AG08395 (cell line): ENCODE measurements at regions not wholly inside any gene's neighbourhood (a gene's known extent, or its start where the extent isn't known, plus 50 kb on each side); places are given as distances from the start of the nearest gene placed in this dataset.

ENCODE experiments used
- DNase-seq: peaks from one replicate; pipeline ENCODE4 v3.0.0; 2012; ENCODE audit warnings: mixed read lengths, low spot score

DNA sequence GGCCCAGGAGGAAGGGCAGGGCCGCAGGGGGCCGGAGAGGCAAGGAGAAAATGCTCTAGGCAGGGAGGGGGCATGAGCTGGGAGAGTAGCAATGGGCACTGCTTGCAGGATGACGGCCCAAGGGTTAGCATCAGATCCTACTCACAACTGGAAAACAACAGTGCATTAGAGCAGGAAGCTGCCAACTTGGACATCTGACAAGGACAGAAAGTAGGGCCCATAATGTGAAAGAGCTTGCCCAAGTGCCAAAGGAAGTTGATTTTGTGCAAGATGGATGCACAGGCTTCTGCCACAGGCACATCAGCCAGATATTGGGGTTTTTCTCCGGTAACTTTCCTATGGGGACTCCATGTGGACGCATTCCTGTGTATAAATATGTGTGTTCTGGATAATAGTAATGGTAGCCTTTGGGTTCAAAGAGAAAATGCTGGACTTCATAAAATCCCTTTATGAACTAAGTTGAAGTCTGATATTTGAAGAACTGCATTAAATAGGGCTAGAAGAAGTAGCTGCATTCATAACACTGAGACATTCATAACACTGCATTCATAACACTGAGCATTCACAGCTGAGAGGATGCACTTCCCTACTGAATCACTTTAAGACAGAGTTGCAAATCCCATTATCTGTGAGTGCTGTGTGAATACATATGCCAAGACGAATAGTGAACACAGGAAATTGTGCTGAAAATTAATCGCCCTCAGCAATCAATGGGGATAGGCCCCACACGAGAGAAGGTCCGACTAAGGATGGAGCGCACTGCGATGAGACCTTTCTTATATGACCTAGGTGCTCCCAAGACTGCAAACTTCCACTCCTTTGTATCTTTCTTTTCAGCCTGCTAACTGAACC lies 235.6 kb upstream of the PRDM1 start:
- DNase-seq = no peak

DNA sequence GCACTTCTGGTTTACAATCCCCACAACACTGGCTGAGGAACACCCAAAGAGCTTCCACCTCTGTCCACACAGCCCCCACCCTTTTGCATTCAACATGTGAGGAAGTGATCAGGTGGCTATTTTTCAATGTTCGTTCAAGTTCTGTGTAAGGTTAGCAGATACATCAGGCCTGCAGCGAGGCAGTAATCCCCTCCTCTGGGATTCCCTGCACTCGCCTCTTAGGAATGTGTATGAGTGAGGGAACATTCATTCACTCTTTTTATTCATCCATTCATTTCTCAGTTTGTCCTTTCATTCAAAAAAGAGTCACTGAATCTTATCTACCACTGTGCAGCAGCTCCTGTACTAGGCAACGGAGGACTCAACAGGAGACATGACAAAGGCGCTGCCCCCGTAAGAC lies 236.4 kb upstream of the PRDM1 start:
- DNase-seq = peak; percentile 35

DNA sequence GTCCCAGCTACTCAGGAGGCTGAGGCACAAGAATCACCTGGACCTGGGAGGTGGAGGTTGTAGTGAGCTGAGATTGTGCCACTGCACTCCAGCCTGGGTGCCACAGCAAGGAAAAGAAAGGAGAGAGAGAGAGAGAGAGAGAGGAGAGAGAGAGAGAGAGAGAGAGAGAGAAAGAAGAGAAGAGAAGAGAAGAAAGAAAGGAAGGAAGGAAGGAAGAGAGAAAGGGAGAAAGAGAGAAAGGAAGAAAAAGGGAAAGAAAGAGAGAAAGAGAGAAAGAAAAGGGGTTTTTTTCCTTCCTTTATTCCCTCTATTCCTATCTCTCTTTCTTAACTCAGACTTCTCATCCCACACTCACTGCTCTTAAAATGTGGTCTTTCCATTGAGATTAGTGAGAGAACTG lies 238.7 kb upstream of the PRDM1 start:
- DNase-seq = no peak

DNA sequence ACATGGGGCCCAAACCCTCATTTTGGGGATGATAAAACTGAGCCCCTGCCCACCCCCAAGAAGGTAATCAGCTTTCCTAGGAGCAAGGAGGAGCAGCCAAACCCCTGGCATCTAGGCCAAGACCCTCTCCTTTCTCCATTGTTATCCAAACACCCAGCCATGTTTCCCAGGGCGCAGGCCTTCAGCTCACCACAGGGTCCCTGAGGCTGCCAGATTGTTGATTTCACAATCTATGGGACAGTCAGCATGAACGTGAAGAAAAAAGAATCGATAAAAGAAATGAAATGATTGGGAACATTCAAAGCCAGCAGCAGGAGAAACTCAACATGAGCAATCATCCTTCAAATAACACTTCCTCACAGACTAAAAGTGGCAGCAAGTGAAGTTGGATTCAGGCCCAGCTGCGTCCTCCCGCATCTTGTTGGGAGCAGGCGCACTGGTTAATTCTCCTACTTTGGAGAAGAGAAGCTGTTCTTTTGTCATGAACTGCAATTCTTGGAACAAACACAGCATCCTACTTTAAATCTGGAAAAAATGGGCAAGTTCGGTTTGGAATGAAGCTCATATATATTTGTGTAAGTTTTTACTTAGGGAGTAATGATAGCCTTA lies 241.8 kb upstream of the PRDM1 start:
- DNase-seq = peak; percentile 30

DNA sequence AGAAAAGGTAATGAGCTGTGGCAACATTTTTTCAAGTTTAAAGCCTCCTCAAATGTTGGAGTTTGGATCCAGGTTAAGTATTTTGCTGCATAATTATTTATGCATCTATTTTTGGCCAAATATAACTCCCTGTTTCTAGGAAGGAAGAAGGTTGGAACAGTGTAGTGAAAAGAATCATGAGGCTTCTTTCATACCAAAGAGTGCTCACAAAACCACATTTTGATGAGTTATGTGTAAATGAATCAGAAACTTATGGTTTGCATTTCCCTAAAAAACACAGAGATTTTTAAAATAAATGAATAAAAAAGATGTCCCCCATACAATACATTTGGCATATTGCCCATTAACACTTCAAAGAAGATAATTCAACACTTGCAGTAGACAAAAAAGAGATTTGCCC lies 246.9 kb upstream of the PRDM1 start:
- peak; percentile 16 for DNase-seq

DNA sequence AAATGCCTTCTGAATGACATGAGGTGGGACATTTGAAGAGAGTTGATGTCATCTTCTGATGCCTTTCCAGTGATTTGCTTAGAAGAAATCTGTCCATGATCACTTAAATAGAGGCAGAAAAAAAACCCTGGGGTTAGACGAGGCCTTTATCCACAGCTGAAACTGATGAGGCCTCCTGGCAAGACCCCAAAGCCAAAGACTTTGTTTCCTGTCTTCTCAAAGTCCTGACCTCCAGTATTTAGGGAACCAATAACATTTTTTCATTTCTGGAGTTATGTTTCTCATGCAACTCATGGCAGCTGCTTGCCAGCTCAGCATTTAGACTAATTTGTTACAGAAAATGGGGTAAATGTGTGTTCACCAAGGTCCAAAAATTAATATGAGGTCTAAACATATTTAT lies 248.0 kb upstream of the PRDM1 start:
- peak; percentile 58 for DNase-seq

DNA sequence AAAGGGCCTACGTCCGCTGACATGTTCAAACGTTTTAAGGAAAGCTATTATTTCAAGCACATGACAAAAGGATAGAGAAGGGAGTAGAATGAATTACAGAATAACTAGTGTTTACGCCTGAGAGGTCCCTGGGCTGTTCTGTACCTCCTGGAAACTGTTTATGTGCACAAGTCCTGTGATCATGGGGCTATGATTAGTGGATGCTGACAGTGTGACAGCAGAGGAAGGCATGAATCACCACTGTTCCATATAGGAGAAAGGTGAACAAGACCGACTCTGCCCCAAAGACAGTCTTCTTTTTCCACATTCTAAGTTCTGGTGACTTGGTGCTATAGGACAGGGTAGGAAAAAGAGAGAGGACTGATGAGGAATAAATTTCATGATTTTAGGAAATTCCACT lies 249.2 kb upstream of the PRDM1 start:
- DNase-seq = no peak

DNA sequence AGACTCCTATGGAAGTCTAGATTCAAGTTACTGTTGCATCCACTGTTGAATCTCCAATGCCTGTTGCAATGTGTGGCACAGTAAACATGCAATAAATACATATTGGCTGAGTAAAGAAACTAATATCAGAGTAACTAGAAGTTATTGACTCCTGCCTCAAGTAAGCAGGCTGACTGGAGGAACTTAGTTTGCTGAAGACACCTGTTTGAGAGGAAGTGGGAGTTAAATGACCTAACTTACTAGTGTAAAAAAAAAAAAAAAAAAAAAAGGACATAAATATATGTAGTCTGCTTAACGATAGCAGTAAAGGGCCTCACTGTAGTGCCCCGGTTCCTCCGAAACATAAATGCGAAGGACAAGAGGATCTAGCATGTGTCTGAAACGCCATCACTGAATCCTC lies 249.8 kb upstream of the PRDM1 start:
- DNase-seq = no peak

DNA sequence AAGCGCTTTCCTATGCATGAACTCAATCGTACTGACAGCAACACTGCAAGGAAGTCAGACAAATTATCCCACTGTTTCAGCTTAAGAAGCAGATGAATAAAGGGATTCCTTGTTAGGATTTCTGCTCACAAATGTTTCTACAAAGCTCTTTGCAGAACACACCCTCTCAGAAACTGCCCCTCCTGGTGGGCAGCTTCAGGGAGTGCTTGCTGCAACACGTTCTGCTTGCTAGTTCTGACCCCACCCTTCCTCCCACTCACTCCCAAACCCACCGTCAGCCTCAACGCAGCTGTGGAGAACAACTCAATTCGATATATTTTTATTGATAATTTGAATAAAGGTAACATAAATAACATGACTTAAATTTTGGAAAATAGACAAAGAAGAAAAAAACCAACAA lies 250.8 kb upstream of the PRDM1 start:
- no peak for DNase-seq

DNA sequence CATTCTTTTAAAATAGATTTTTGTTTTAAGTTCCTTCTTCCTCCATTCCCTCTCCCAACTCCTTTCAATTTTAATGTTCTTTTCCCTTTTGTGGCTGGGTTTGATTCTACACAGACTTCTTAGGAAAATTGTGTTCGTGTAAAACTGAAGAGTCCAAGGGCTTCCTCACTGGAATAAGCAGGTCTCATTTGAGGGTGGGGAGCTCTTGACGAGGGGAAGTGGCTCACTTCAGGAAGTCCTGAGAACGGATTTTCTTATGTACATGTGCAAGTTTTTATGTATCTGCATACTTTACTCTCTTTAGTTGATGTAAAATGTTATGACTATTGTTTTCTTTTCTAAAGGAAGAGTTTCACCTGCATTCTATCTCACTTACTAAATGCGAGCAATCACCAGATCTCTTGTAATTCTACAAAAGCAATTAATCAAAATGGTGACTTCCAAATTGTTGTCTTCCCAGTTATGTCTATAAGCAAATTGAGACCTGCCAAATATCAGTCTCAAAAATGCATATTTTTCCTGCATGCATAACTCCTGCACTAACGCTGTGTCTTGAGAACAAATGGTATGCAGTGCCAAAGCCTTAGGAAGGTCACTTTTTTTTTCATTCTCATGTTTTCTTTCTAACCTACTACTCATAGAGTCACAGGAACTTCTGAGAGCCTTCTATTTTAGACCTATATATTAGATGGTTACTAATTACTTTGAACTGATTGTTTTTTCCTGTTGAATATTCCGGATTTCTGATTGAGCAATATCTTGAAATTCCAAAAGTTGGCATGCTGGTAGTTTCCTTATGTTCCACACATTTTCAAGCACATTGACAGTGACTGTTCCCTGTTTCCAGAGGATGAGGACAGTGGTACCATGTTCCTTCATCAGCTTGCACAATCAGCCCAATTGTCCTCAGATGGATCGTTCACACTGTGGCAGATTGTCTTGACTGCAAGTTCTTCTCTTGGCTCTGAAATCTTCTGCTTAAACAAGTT lies 251.9 kb upstream of the PRDM1 start:
- no peak for DNase-seq

DNA sequence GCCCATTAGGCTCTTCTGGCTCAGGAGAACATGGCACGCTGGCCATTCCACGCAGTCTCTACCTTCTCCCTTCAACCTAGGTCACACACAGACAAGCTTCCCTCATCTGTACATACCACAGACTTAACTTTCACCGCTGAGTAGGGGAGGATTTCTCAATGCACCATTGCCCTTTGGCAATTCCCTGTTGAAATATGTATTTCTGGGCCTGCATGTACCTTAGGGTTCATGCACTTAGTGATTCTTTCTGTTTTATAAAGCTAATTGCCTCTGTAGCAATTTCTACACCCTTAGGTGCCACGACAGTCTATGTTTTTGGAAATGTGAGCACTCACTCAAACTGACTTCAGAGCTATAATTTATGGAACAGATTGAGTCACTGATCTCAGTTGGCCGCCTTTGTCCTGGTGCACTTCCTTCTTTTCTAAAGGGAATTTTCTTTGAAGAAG lies 253.8 kb upstream of the PRDM1 start:
- DNase-seq = no peak

DNA sequence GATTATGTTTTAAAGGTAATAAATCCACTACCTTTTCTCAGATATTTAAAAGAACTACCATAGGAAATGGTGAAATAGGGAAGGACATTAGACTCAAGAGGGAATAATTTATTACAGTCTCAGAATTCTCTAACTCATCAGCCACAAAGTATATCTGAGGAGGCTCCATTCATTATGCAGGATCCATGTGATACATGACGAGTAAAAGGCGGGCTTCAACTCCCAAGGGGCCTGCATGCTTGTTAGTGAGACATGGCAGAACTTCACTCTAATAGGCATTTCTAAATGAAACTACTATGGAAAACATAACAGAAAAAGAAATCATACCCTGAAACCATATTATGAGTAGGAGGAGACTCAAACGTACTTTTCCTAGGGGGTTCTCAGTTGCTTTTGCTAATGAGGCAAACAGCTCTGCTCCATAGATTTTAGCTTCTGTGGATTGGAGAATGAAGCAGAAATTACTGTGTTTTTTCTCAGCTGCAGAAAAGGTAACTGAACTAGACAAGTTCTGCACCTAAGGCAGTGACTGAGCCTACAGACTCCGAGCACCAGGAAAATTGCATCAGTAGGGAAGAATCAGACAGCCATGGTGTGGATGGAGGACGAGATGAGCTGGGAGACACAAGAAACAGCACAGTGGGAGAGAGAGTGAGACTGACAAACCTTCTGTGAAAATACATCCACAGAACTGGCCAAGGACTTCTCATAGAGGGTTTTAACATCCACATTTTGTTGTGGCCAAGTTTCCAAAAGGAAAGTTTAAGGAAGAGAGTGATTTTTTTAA lies 254.6 kb upstream of the PRDM1 start:
- no peak for DNase-seq

DNA sequence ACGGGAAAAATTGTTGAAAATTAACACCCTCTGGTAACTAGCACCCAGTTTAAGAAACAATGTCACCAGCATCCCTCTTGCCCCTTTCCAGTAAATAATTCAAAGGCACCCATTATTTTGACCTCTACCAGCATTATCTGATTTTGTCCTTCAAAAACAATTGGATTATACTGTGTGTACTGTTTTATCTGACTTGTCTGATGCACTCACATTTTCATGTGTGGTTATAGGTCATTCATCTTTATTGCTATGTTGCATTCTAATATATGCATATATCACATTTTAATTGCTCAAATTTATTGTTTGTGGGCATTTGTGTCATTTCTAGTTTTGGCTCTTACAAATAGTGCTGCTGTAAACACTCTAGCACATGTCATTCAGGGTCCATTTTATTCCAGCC lies 260.9 kb upstream of the PRDM1 start:
- DNase-seq = no peak

DNA sequence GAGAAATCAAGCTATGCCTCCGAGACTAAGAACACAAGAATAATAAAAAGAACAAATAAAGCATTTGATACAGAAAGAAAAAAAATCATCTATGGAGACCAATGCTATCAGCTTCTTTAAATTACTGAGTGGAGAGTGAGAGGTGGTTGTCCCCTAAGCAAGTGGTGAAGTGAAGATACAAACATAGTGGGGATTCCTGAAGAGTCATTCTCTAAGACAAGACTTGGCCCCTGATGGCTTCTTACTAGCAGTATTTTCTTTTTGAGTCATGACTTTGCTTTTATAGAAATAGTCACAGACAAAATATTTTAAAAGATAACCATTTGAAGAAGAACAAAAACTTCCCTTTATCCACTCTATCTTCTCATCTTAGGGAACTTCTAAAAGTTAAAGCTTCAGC lies 261.4 kb upstream of the PRDM1 start:
- DNase-seq = no peak

DNA sequence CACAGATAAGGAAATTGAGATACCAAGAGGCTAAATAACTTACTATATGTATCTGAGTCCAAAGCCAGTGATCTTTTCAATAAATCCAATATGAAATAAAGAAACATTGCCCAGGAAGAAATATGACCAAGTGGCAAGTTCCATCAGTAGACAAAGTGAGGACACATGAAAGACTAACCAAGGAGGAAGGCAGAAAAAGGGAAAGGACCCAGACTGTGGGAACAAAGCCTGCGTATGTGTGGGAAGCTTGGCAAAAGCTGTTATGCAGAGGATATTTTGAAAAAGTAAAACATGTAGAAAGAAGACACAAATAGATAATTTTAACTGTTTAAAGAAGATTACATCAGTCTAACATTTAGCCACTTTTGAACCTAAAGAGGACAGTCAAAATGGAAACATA lies 264.4 kb upstream of the PRDM1 start:
- no peak for DNase-seq

DNA sequence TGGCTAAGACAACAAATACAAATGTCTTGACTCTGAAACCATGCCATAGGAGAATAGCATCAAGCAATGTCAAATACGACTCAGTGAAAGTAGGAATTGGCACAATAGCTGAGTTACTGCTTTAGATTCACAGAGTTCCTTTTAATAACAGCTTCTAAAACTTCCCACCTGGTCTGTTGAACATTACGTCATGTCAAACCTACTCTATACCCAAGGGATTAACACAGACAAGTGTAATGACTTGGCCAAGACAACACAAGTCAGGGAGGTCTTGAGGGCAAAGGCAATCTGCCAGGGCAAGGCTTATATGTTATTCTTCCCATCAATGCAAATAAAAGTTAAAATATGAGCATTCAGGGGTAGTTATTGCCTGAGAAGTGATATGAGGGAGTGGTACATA lies 265.1 kb upstream of the PRDM1 start:
- no peak for DNase-seq

DNA sequence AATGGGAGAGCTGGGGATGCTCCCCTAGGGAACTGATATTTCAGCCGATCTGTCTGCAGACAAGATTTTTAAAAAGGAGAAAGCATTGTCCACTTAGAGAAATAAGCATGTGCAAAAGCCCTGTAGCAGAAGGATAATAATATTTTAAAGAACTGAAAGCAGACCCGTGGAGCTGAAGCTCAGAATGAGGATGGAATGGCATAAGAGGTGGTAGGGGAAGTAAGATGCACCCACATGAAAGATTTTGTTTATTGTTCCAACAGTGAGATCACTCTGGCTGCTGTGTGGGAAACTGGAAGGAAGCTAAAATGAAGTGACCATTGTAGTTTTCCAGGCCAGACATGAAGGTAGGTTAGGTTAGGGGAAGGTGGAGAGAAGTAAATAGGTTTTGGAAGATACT lies 266.4 kb upstream of the PRDM1 start:
- no peak for DNase-seq

DNA sequence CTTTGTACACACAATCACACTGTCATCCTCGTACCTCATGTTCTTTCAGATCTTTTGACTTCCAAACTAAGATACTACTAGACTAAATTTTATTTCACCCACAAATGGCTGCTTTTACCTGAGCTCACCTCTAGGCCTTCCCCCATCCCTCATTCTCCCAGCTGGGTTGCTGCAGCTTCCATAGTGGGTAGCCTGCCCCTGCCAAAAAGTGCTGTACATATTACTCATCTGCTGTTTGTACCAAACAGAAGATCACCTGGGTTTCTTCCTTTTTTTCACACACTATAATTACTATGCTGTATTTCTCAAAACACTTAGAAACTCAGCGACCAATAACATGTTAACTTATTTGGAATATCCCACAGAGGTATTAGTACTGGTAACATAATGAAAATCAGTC lies 267.6 kb upstream of the PRDM1 start:
- DNase-seq = no peak

DNA sequence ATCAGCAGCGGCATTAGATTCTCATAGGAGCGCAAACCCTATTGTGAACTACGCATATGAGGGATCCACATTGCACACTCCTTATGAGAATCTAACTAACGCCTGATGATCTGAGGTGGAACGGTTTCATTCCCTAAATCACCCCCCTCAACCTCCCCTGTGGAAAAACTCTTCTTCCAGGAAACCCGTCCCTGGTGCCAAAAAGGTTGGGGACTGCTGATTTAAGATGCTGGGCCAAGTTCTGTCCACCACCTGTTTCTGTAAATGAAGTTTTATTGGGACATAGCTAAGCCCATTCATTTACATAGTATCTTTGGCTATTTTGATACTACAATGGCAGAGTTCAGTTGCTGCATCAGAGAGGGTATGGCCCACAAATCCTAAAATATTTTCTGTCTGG lies 268.2 kb upstream of the PRDM1 start:
- DNase-seq = no peak

DNA sequence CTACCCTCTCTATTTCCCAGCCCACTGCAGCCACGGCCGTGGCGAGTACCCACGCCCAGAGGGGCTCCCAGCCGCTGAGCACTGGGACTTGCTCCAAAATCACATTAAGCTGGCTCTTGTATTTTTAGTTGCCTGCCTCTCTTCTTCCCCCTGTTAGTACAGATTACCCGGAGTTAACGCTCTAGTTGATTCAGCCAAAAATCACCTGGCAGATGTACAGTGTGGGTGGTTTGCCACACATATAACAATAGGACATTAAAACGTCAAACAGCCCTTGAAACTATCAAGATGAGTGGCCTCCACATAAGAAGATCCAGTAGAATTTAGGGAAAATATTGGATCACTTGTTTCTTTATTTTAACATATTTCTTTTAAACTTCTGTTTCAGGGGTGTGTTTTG lies 268.8 kb upstream of the PRDM1 start:
- no peak for DNase-seq

DNA sequence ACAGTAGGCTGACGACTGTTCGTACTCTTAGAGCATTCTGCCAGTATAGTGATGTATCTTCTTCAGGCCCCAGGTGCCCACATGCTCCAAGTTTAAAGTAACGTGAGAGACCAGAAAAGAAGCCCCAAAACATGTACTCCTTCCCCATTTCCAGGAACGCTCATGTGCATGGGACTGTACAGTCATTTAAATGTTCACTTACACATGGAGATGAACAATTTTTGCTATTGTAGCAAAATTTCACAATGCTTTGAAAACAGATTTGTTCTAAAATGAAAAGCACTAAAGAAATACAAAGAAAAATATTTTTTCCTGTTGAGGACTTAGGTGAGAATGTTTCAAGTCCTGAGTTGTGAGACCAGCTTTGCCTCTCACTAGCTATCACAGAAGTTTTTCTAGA lies 269.3 kb upstream of the PRDM1 start:
- DNase-seq = no peak
